Cerebellar cortex (tissue), 1 donor: ENCODE measurements at regions not wholly inside any gene's neighbourhood (a gene's known extent, or its start where the extent isn't known, plus 50 kb on each side); places are given as distances from the start of the nearest gene placed in this dataset.

Experiments used
- DNase-seq: peaks from one replicate; pipeline ENCODE4 v3.0.0-alpha.2; 2015; ENCODE audit warnings: low spot score

- DNase-seq = no peak
Observed at GRCh38 chr6:105907991-105908390, 178.1 kb upstream of the PRDM1 start.

DNA sequence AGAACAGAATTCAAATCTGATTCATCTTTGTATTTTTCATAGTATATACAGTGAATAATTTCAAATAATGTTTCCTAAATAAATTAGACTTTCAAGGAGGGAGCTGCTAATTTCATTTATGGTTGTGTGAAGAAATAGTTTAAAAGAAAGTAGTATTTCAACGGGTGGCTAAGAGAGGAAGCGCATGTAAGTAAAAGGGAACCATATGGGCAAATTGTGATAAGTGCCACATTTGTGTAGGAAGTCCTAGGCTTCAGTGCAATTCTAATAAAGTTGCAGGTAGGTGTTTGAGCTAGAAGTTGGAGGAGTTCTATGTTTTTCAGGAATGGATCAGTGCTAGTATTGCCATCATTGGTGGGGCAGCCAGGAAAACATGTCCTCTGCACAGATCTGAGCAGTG, 178.8 kb upstream of the PRDM1 start:
- DNase-seq = no peak

DNA sequence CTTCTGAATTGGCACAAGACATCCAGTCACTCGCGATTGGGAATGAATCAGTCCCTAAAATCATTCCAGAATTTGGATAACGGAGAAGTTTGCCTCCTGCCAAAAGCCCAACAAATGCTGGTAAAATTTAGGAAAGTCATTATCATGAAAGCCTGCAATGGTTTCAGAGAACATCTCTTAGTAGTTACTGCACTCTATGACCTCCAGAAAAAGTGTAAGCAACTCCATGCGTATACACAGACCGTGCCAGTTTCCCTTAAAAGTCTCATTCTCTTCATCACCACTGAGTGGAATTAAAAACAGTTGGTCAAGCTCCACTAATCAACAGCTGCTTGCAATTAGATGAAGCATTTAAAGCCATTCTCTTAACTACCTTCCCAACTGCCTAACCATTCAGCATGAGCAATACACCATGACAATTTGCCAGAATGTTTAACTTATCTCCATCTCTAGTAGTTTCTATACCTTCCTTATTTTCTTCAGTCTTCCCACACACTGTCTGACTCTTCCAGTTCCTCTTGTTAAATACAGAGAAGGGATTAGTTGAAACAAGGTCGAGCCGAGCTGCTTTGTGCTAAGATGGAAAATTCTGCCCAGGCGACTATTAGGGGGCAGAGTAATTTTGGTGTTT, 183.6 kb upstream of the PRDM1 start:
- DNase-seq = no peak

DNA sequence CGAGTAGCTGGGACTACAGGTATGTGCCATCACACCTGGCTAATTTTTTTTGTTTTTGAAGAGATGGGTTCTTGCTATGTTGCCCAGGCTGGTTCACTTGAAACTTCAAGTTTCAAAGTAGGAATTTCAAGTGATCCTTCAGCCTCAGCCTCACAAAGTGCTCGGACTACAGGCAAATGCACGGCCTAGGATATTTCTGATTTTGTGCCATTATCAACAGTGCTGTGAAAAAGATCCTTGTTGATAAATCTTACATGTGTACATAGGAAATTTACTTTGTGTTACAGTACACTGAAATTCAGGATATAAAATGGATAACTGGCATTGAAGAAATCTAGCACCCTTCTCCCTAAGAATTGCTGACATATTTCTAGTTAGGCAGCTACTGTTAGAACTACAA, 184.6 kb upstream of the PRDM1 start:
- no peak for DNase-seq

DNA sequence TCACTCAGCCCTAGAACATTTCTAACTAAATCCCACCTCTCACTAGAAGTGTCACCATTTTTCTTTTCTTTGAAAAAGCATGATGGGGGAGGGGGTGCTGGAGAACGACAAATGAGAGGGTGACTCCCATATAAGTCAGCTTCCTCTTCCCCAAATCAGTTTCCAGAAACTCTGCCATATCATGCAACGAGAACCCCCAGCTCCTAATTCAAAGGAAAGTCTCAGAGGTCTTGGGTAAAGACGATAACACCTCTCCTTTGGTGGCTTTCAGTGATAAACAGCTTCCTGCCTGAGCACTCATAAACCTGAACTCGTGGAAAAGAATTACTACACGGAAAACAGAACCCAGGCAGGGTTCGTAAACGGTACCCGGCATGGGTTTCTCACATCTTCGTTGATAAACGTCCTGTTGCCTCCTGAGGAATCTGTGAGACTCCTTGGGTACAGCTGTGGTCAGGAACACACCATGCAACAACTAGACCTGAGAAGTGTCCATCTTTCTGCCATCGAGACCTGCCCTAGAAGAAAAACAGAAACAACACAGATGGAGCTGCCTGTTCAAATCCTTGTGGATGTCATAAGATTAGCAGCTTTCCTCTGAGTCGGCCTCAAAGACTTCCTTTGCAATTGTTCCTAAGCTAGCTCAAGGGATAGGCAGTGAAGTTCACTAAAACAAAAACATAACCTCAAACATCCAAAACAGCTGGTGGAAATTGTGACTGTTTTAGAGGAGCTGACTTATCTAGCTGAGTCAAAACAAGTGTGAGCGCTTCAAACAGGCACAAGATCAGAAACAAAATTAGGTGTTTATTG, 185.8 kb upstream of the PRDM1 start:
- DNase-seq = no peak

- DNase-seq = no peak
Observed at GRCh38 chr6:105898286-105898685, 187.8 kb upstream of the PRDM1 start.

GRCh38 chr6:105897131-105897530, 189.0 kb upstream of the PRDM1 start:
- no peak for DNase-seq

DNA sequence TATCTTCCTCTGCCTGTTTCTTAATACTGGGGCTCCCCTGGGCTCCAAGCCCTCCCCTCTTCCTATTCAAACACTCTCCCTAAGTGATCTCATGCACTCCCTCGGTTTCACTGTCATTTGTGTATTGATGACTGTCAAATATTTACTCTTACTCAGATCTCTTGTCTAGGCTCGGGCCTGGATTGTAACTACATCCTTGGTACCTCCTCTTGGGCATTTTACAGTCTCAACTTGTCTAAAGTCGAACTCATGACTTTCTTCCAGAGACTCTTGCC, 189.4 kb upstream of the PRDM1 start:
- no peak for DNase-seq

DNA sequence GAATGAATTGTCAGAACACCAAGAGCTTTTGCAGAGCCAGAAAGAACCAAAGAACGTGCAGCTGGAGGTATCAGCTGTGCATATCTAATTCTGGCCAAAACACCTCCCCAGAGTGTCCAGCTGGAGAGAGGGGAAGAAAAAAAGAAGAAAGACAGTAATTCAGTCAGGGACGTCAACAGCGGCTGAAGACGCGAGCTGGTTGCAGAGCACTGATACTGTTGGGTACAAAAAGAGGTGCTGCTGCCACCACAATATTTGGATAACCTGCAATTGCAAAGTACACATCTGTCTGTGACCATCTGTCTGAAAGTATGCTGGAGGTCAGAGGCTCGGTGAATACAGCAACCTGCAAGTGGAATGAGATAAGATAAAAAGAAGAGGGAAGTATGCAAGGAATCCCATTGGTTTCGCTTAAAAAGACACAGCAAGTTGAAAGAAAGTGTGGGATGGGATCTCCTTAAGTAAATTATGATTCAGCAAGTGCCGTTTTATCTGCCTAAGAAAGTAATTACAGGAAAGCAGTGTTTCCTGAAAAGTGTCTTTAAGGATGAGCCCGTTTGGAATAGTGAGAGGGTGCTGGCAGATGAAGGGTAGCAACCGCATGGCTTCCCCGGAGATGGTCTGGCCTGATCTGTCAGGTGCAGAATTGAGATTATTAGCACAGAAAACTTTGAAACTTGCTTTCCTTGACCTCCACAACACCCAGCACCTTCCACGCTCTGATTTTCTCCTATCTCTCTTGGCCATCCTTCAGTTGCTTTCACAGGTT, 189.9 kb upstream of the PRDM1 start:
- no peak for DNase-seq

- no peak for DNase-seq
Observed at GRCh38 chr6:105894556-105894955, 191.6 kb upstream of the PRDM1 start.

GRCh38 chr6:105893741-105894140, 192.4 kb upstream of the PRDM1 start:
- DNase-seq = no peak

GRCh38 chr6:105892577-105893262, 193.4 kb upstream of the PRDM1 start:
- no peak for DNase-seq

- no peak for DNase-seq
Observed at GRCh38 chr6:105890521-105891244, 195.5 kb upstream of the PRDM1 start.

- DNase-seq = no peak
Observed at GRCh38 chr6:105889902-105890301, 196.2 kb upstream of the PRDM1 start.

GRCh38 chr6:105886814-105887544, 199.2 kb upstream of the PRDM1 start:
- DNase-seq = peak; percentile 24

- no peak for DNase-seq
Observed at GRCh38 chr6:105886066-105886813, 199.9 kb upstream of the PRDM1 start.

DNA sequence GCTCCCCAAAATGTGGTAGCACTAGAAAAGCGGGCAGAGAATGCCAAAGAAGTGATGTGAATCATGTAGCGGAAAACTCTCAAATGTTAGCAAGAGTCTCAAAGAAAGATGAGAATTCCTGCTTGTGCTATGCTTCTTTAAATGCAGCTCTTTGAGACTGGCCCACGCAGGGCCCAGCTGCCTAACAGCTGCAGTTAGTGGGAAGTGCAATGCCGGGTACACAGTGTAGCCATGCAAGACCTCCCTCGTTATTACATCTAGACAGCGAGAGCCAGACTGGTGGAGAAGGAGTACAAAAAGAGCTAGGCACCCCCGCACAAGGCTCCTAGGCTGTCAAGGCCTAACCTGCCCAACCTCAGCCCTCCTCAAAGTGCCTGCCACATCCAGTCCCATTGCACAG, 201.7 kb upstream of the PRDM1 start:
- no peak for DNase-seq

GRCh38 chr6:105884011-105884410, 202.1 kb upstream of the PRDM1 start:
- no peak for DNase-seq

DNA sequence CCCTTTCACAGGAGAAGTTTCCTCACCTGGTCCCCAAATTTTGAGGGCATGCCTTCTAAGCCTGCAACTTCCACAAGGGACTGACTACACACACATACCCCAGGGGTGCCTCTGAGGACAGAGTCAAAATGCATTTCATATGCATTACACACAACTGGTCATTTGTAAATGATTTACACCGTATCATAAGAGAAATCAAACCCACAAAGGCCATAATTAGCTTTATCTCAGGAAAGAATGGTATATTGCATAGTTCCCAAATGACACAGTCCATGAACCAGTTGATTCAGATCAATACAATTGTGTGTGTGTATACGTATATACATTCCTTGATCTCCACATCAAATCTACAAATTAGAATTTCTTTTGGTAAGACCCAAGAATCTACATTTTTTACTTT, 203.3 kb upstream of the PRDM1 start:
- DNase-seq = no peak

- no peak for DNase-seq
Observed at GRCh38 chr6:105882121-105882803, 203.9 kb upstream of the PRDM1 start.
